ENCODE measurements at regions not wholly inside any gene's neighbourhood (a gene's known extent, or its start where the extent isn't known, plus 50 kb on each side); places are given as distances from the start of the nearest gene placed in this dataset.

GRCh38 chr16:55954906-55955305, 79.7 kb upstream of the CES5A start:
- ATAC-seq, result no peak
- Mint-ChIP-seq H3K4me1 (no peaks in the 10 kb centered on the region), H3K9me3 (peaks cover 22% of the 10 kb centered on the region), H3K36me3 (no peaks in the 10 kb centered on the region), H3K27me3 (ENCODE audit: low read depth) (no peaks in the 10 kb centered on the region; the same call in 1 of the 2 replicates), H3K4me3 (no peak overlapping the region), H3K27ac (no peak overlapping the region)
- no peak for DNase-seq (ENCODE audit: low spot score)
- POLR2A ChIA-PET, result no interaction called here
- TF ChIP-seq ZNF232 (CRISPR knock-in tag; IDR thresholded peaks at IDR 0.05), result no peak
- TF ChIP-seq NFYB (CRISPR knock-in tag; conservative IDR thresholded peaks at IDR 0.05; ENCODE audit: low read depth), result no peak
- no peak for TF ChIP-seq CTCF (IDR thresholded peaks at IDR 0.05)
- TF ChIP-seq ATF2 (CRISPR knock-in tag; IDR thresholded peaks at IDR 0.05; ENCODE audit: borderline replicate concordance, low read depth), result no peak
- no peak for TF ChIP-seq JAZF1 (CRISPR knock-in tag; IDR thresholded peaks at IDR 0.05)
- no peak for TF ChIP-seq ZNF425 (CRISPR knock-in tag; conservative IDR thresholded peaks at IDR 0.05)
- TF ChIP-seq NR1H2 (CRISPR knock-in tag; IDR thresholded peaks at IDR 0.05), result no peak
- TF ChIP-seq, protein P1, sequence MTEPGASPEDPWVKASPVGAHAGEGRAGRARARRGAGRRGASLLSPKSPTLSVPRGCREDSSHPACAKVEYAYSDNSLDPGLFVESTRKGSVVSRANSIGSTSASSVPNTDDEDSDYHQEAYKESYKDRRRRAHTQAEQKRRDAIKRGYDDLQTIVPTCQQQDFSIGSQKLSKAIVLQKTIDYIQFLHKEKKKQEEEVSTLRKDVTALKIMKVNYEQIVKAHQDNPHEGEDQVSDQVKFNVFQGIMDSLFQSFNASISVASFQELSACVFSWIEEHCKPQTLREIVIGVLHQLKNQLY (CRISPR knock-in tag; IDR thresholded peaks at IDR 0.05), result no peak
- TF ChIP-seq, protein P2, sequence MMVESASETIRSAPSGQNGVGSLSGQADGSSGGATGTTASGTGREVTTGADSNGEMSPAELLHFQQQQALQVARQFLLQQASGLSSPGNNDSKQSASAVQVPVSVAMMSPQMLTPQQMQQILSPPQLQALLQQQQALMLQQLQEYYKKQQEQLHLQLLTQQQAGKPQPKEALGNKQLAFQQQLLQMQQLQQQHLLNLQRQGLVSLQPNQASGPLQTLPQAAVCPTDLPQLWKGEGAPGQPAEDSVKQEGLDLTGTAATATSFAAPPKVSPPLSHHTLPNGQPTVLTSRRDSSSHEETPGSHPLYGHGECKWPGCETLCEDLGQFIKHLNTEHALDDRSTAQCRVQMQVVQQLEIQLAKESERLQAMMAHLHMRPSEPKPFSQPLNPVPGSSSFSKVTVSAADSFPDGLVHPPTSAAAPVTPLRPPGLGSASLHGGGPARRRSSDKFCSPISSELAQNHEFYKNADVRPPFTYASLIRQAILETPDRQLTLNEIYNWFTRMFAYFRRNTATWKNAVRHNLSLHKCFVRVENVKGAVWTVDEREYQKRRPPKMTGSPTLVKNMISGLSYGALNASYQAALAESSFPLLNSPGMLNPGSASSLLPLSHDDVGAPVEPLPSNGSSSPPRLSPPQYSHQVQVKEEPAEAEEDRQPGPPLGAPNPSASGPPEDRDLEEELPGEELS (CRISPR knock-in tag; IDR thresholded peaks at IDR 0.05), result no peak
- TF ChIP-seq E2F4 (CRISPR knock-in tag; IDR thresholded peaks at IDR 0.05; ENCODE audit: borderline replicate concordance, low read depth), result no peak
- no peak for TF ChIP-seq ETV6 (CRISPR knock-in tag; IDR thresholded peaks at IDR 0.05)
- no peak for TF ChIP-seq TCF7 (CRISPR knock-in tag; IDR thresholded peaks at IDR 0.05; ENCODE audit: low read depth)
- TF ChIP-seq ZNF121 (CRISPR knock-in tag; IDR thresholded peaks at IDR 0.05), result no peak
- TF ChIP-seq, protein P3, sequence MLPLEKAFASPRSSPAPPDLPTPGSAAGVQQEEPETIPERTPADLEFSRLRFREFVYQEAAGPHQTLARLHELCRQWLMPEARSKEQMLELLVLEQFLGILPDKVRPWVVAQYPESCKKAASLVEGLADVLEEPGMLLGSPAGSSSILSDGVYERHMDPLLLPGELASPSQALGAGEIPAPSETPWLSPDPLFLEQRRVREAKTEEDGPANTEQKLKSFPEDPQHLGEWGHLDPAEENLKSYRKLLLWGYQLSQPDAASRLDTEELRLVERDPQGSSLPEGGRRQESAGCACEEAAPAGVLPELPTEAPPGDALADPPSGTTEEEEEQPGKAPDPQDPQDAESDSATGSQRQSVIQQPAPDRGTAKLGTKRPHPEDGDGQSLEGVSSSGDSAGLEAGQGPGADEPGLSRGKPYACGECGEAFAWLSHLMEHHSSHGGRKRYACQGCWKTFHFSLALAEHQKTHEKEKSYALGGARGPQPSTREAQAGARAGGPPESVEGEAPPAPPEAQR (CRISPR knock-in tag; IDR thresholded peaks at IDR 0.05), result no peak
- no peak for TF ChIP-seq PREB (CRISPR knock-in tag; IDR thresholded peaks at IDR 0.05; ENCODE audit: borderline replicate concordance)
- no peak for TF ChIP-seq MAX (CRISPR knock-in tag; IDR thresholded peaks at IDR 0.05)
- no peak for TF ChIP-seq ATF6 (CRISPR knock-in tag; IDR thresholded peaks at IDR 0.05)
- TF ChIP-seq ZNF317 (CRISPR knock-in tag; IDR thresholded peaks at IDR 0.05; ENCODE audit: borderline replicate concordance, low read depth), result no peak
- CTCF ChIA-PET, result interaction anchor here (0.7 to 2.7 kb wide), 4 partner anchors 11 to 402 kb away, joined by 3 to 13 read pairs (median 3); no protein-coding TSS in a partner anchor
